Femur (tissue), 1 donor: ENCODE measurements at regions not wholly inside any gene's neighbourhood (a gene's known extent, or its start where the extent isn't known, plus 50 kb on each side); places are given as distances from the start of the nearest gene placed in this dataset.

Source experiments
- DNase-seq: peaks from one replicate; pipeline ENCODE4 v3.0.0-alpha.2; 2017

- no peak for DNase-seq
Observed at GRCh38 chr17:74027444-74027843, 176.0 kb upstream of the RPL38 start.

- no peak for DNase-seq
Observed at GRCh38 chr17:74028354-74029116, 174.9 kb upstream of the RPL38 start.

GRCh38 chr17:74031316-74032090 is 172.0 kb upstream of the RPL38 start:
- DNase-seq: no peak

- no peak for DNase-seq
Observed at GRCh38 chr17:74032222-74032621, 171.3 kb upstream of the RPL38 start.

- DNase-seq: peak; percentile 60
Observed at GRCh38 chr17:74037320-74037719, 166.2 kb upstream of the RPL38 start.

- no peak for DNase-seq
Observed at GRCh38 chr17:74040291-74040690, 163.2 kb upstream of the RPL38 start.

GRCh38 chr17:74040729-74041128 is 162.7 kb upstream of the RPL38 start:
- DNase-seq: no peak

GRCh38 chr17:74041869-74042640 is 161.4 kb upstream of the RPL38 start:
- DNase-seq: peak; percentile 45

- peak; percentile 79 for DNase-seq
Observed at GRCh38 chr17:74042744-74043486, 160.6 kb upstream of the RPL38 start.

GRCh38 chr17:74043976-74044375 is 159.5 kb upstream of the RPL38 start:
- DNase-seq: no peak

GRCh38 chr17:74045608-74046280 is 157.7 kb upstream of the RPL38 start:
- no peak for DNase-seq

GRCh38 chr17:74049167-74049966 is 154.1 kb upstream of the RPL38 start:
- no peak for DNase-seq

- no peak for DNase-seq
Observed at GRCh38 chr17:74049967-74050458, 153.5 kb upstream of the RPL38 start.

- no peak for DNase-seq
Observed at GRCh38 chr17:74051348-74051747, 152.1 kb upstream of the RPL38 start.

GRCh38 chr17:74052993-74053711 is 150.3 kb upstream of the RPL38 start:
- no peak for DNase-seq

GRCh38 chr17:74053712-74054078 is 149.8 kb upstream of the RPL38 start:
- no peak for DNase-seq

- DNase-seq: no peak
Observed at GRCh38 chr17:74054249-74054648, 149.2 kb upstream of the RPL38 start.

- DNase-seq: peak; percentile 67
Observed at GRCh38 chr17:74055508-74056160, 147.8 kb upstream of the RPL38 start.

GRCh38 chr17:74059479-74060240 is 143.8 kb upstream of the RPL38 start:
- DNase-seq: no peak
